ENCODE measurements at regions not wholly inside any gene's neighbourhood (a gene's known extent, or its start where the extent isn't known, plus 50 kb on each side); places are given as distances from the start of the nearest gene placed in this dataset.
A peak's percentile ranks its signal among the peaks of the same experiment; 100 is the strongest.

- Histone ChIP-seq H3K9ac (ENCODE audit: low read length in 3 of 3) (no peak overlapping the region), H3K36me3 (ENCODE audit: control insufficient read depth in 2 of 3, insufficient read depth in 3 of 3, low read length in 3 of 3) (no peaks in the 10 kb centered on the region), H3K4me1 (ENCODE audit: control insufficient read depth in 2 of 3, insufficient read depth in 2 of 3, low read depth in 1 of 3, low read length in 3 of 3) (no peaks in the 10 kb centered on the region), H3K27ac (ENCODE audit: low read depth in 2 of 2, low read length in 2 of 2) (no peak overlapping the region), H3K27me3 (ENCODE audit: control insufficient read depth, insufficient read depth, low read length) (no peaks in the 10 kb centered on the region), H3K4me3 (ENCODE audit: low read length in 3 of 3) (no peak overlapping the region), H3K9me3 (ENCODE audit: control insufficient read depth in 2 of 3, insufficient read depth in 1 of 3, low read length in 3 of 3) (peaks cover 0 to 4% (median 0%) of the 10 kb centered on the region in 3 donors)
- FAIRE-seq = no peak
- TF ChIP-seq CTCF (IDR thresholded peaks at IDR 0.05; ENCODE audit: borderline replicate concordance, extremely low read depth, insufficient read depth) = peak; percentile 75
- intact Hi-C loops (cut with DNase I) = loop anchor here (10.0 kb wide), 1 partner anchor 541 kb away; no protein-coding TSS in a partner anchor
- DNase-seq = peak in 4 of 5 donors; percentile 51 to 67 (median 60)
Measured at GRCh38 chr20:23235173-23236027, 115.2 kb upstream of the NXT1 start.

GRCh38 chr20:23234311-23235078 lies 116.1 kb upstream of the NXT1 start:
- Histone ChIP-seq H3K9ac (ENCODE audit: low read length in 3 of 3) (no peak overlapping the region), H3K4me3 (ENCODE audit: low read length in 3 of 3) (no peak overlapping the region), H3K36me3 (ENCODE audit: control insufficient read depth in 2 of 3, insufficient read depth in 3 of 3, low read length in 3 of 3) (no peaks in the 10 kb centered on the region), H3K9me3 (ENCODE audit: control insufficient read depth in 2 of 3, insufficient read depth in 1 of 3, low read length in 3 of 3) (peaks cover 0 to 4% (median 0%) of the 10 kb centered on the region in 3 donors), H3K27ac (ENCODE audit: low read depth in 2 of 2, low read length in 2 of 2) (no peak overlapping the region), H3K27me3 (ENCODE audit: control insufficient read depth, insufficient read depth, low read length) (no peaks in the 10 kb centered on the region), H3K4me1 (ENCODE audit: control insufficient read depth in 2 of 3, insufficient read depth in 2 of 3, low read depth in 1 of 3, low read length in 3 of 3) (no peaks in the 10 kb centered on the region)
- intact Hi-C loops (cut with DNase I) = loop anchor here (10.0 kb wide), 1 partner anchor 540 kb away; no protein-coding TSS in a partner anchor
- FAIRE-seq (no peak), DNase-seq (no peak)
- TF ChIP-seq CTCF (IDR thresholded peaks at IDR 0.05; ENCODE audit: borderline replicate concordance, extremely low read depth, insufficient read depth) = no peak

GRCh38 chr20:23233341-23233740 lies 117.2 kb upstream of the NXT1 start:
- no peaks in the 10 kb centered on the region for H3K4me1 ChIP-seq (ENCODE audit: control insufficient read depth in 2 of 3, insufficient read depth in 2 of 3, low read depth in 1 of 3, low read length in 3 of 3)
- H3K9ac ChIP-seq (ENCODE audit: low read length in 3 of 3) = no peak overlapping the region
- H3K27me3 ChIP-seq (ENCODE audit: control insufficient read depth, insufficient read depth, low read length) = no peaks in the 10 kb centered on the region
- H3K4me3 ChIP-seq (ENCODE audit: low read length in 3 of 3) = no peak overlapping the region
- intact Hi-C loops (cut with DNase I) = loop anchor here (10.0 kb wide), 1 partner anchor 539 kb away; no protein-coding TSS in a partner anchor
- no peak for DNase-seq
- H3K27ac ChIP-seq (ENCODE audit: low read depth in 2 of 2, low read length in 2 of 2) = no peak overlapping the region
- no peak for TF ChIP-seq CTCF (IDR thresholded peaks at IDR 0.05; ENCODE audit: borderline replicate concordance, extremely low read depth, insufficient read depth)
- no peaks in the 10 kb centered on the region for H3K36me3 ChIP-seq (ENCODE audit: control insufficient read depth in 2 of 3, insufficient read depth in 3 of 3, low read length in 3 of 3)
- no peak for FAIRE-seq
- peaks cover 0 to 4% (median 0%) of the 10 kb centered on the region in 3 donors for H3K9me3 ChIP-seq (ENCODE audit: control insufficient read depth in 2 of 3, insufficient read depth in 1 of 3, low read length in 3 of 3)

All from kidney (tissue), 13 donors.